HepG2 (cell line): ENCODE measurements at regions not wholly inside any gene's neighbourhood (a gene's known extent, or its start where the extent isn't known, plus 50 kb on each side); places are given as distances from the start of the nearest gene placed in this dataset.

Source experiments
- ATAC-seq: fragments of 200-7000 bp; cut with Tn5 transposase; 3 replicates; pipeline ENCODE4 v1.9.1; 2020; ENCODE audit warnings: mild to moderate bottlenecking, moderate library complexity
- BruUV-seq: library from RNA; stranded (reverse); fragments of 400-500 nt; replicated peaks from 2 replicates; lab custom pipeline; 2021; lab: Mats Ljungman, UMichigan
- CTCF ChIA-PET: fragments of 300-600 bp; formaldehyde crosslinking; extraction: SDS; loops from one replicate; lab custom pipeline; 2021; ENCODE audit warnings: low total read pairs, inconsistent platforms, low intra/inter-chr PET ratio; lab: Yijun Ruan, JAX
- POLR2A ChIA-PET: fragments of 350-600 bp; sonication (Branson Sonifier 250); formaldehyde crosslinking; loops from one replicate; lab custom pipeline; 2020; ENCODE audit warnings: antibody characterized with exemption, inconsistent platforms; lab: Yijun Ruan, JAX
- DNase-seq: peaks from one replicate; pipeline ENCODE4 v3.0.0-alpha.2; 2015; ENCODE audit warnings: low spot score
- FAIRE-seq: peaks from 3 replicates; lab custom pipeline; 2011; peaks lifted over from hg19 to GRCh38; lab: Jason Lieb, UNC
- H2AFZ ChIP-seq: one replicate; pipeline ENCODE4 v1.6.1; 2011; ENCODE audit warnings: low read length, inconsistent platforms
- H3K27ac ChIP-seq: fragments of 300-600 bp; 3 replicates; pipeline ENCODE4 v1.8.0; 2011; ENCODE audit warnings: mixed run types, mild to moderate bottlenecking, mixed read lengths, low read length, inconsistent platforms; ENCODE audit not compliant: insufficient read depth; ENCODE audit errors: extremely low read length
- H3K27me3 ChIP-seq, 2 experiments: fragments of 200-600 bp in 1 of 2; 2 replicates in 1 of 2; 3 replicates in 1 of 2; pipeline versions ENCODE4 v1.6.0 to v1.8.0; 2011; ENCODE audit warnings: low read length in 2 of 2, mild to moderate bottlenecking in 2 of 2, moderate library complexity in 2 of 2, inconsistent platforms in 1 of 2; ENCODE audit not compliant: insufficient read depth in 2 of 2, control insufficient read depth in 1 of 2
- H3K36me3 ChIP-seq, 2 experiments: fragments of 200-600 bp in 1 of 2; replicated peaks in 1 of 2; 2 replicates in 1 of 2; 3 replicates in 1 of 2; pipeline versions ENCODE4 v1.5.1 to v1.8.0; 2011; ENCODE audit warnings: low read length in 2 of 2, inconsistent platforms in 1 of 2; ENCODE audit not compliant: insufficient read depth in 2 of 2, control insufficient read depth in 1 of 2
- H3K4me1 ChIP-seq: 2 replicates; pipeline ENCODE4 v1.5.1; 2012; ENCODE audit warnings: low read length, inconsistent platforms; ENCODE audit not compliant: insufficient read depth
- H3K4me2 ChIP-seq: 2 replicates; pipeline ENCODE4 v1.6.0; 2011; ENCODE audit warnings: low read depth, low read length, inconsistent platforms
- H3K4me3 ChIP-seq, 3 experiments: fragments of 200-600 bp in 1 of 3; sonication (generic), shearing (Covaris generic) in 1 of 3; replicated peaks in 1 of 3; 2 replicates each; pipeline ENCODE4 v1.5.1; 2011 to 2016; ENCODE audit warnings: low read length in 3 of 3, inconsistent platforms in 2 of 3, low read depth in 2 of 3, mild to moderate bottlenecking in 2 of 3, control low read depth in 1 of 3, mixed read lengths in 1 of 3; ENCODE audit not compliant: insufficient read depth in 1 of 3
- H3K79me2 ChIP-seq: one replicate; pipeline ENCODE4 v1.6.1; 2011; ENCODE audit warnings: low read length, inconsistent platforms; ENCODE audit not compliant: insufficient read depth
- H3K9ac ChIP-seq: 2 replicates; pipeline ENCODE4 v1.6.0; 2011; ENCODE audit warnings: mild to moderate bottlenecking, low read depth, low read length, inconsistent platforms; ENCODE audit not compliant: insufficient read depth
- H3K9me3 ChIP-seq: 2 replicates; pipeline ENCODE4 v1.5.1; 2012; ENCODE audit warnings: mild to moderate bottlenecking, low read length
- H4K20me1 ChIP-seq: 2 replicates; pipeline ENCODE4 v1.6.0; 2011; ENCODE audit warnings: inconsistent platforms, mild to moderate bottlenecking, low read length, moderate library complexity; ENCODE audit not compliant: insufficient read depth
- ARNT ChIP-seq: fragments of 450-650 bp; IDR thresholded peaks from 2 replicates; pipeline ENCODE4 v1.6.1; 2017
- MEIS1 ChIP-seq: sonication (generic); formaldehyde crosslinking; IDR thresholded peaks from 2 replicates; pipeline ENCODE4 v1.9.0; 2021; ENCODE audit warnings: mild to moderate bottlenecking, missing genetic modification reagents, moderate library complexity, borderline replicate concordance
- NR2C2 ChIP-seq: sonication (generic); formaldehyde crosslinking; IDR thresholded peaks from 2 replicates; pipeline ENCODE4 v1.4.0; 2020; ENCODE audit warnings: missing genetic modification reagents, mild to moderate bottlenecking, moderate library complexity, borderline replicate concordance
- PCBP1 ChIP-seq: fragments of 200-400 bp; formaldehyde crosslinking; IDR thresholded peaks from 2 replicates; pipeline ENCODE4 v1.6.1; 2017; ENCODE audit warnings: mild to moderate bottlenecking, low read depth, low read length, borderline replicate concordance
- SOX13 ChIP-seq, 3 experiments: fragments of 450-650 bp in 1 of 3; sonication (generic) in 1 of 3; formaldehyde crosslinking in 1 of 3; IDR thresholded peaks in 2 of 3; conservative IDR thresholded peaks in 1 of 3; 2 replicates each; pipeline versions ENCODE4 v1.5.0 to v1.6.1; 2016 to 2020; ENCODE audit warnings: antibody characterized with exemption in 1 of 3, mild to moderate bottlenecking in 1 of 3, missing compliant biosample characterization in 1 of 3, missing genetic modification reagents in 1 of 3, moderate library complexity in 1 of 3
- TCF7L2 ChIP-seq: IDR thresholded peaks from 2 replicates; pipeline ENCODE4 v1.6.1; 2011; ENCODE audit warnings: mild to moderate bottlenecking, low read depth, low read length, moderate library complexity
- ZNF207 ChIP-seq: fragments of 450-650 bp; IDR thresholded peaks from 2 replicates; pipeline ENCODE4 v1.6.1; 2016; ENCODE audit warnings: antibody characterized with exemption, borderline replicate concordance
- WGBS: methylation state at CpG from one replicate; pipeline ENCODE4 v1.1.6; 2017; ENCODE audit warnings: low lambda C conversion rate; 5-methylcytosine and 5-hydroxymethylcytosine counted together
- in situ Hi-C: cut with HindIII; loops from 2 replicates; pipeline ENCODE4 v1.10.0; 2017; ENCODE audit warnings: low pct_unique_long_range_greater_than_20kb; ENCODE audit not compliant: extremely low pct_ligation_motif_present
- intact Hi-C: fragments of 100-400 bp; cut with micrococcal nuclease; formaldehyde crosslinking; loops from one replicate; pipeline ENCODE4 v1.10.0; 2022; ENCODE audit not compliant: unreplicated experiment
- TF ChIP-seq, protein P1 (sequence below): sonication (generic); formaldehyde crosslinking; IDR thresholded peaks from 2 replicates; pipeline ENCODE4 v1.4.0; 2020; ENCODE audit warnings: mild to moderate bottlenecking, missing genetic modification reagents, borderline replicate concordance
- TF ChIP-seq, protein P2 (sequence below): sonication (generic); formaldehyde crosslinking; IDR thresholded peaks from 2 replicates; pipeline ENCODE4 v1.8.0; 2022; ENCODE audit warnings: low read depth, missing genetic modification reagents
- TF ChIP-seq, protein P3 (sequence below): sonication (generic); formaldehyde crosslinking; IDR thresholded peaks from 2 replicates; pipeline ENCODE4 v1.4.0; 2020; ENCODE audit warnings: mild to moderate bottlenecking, missing genetic modification reagents
- TF ChIP-seq, protein P4 (sequence below): fragments of 450-650 bp; IDR thresholded peaks from 2 replicates; pipeline ENCODE4 v1.6.1; 2017; ENCODE audit warnings: mild to moderate bottlenecking

DNA sequence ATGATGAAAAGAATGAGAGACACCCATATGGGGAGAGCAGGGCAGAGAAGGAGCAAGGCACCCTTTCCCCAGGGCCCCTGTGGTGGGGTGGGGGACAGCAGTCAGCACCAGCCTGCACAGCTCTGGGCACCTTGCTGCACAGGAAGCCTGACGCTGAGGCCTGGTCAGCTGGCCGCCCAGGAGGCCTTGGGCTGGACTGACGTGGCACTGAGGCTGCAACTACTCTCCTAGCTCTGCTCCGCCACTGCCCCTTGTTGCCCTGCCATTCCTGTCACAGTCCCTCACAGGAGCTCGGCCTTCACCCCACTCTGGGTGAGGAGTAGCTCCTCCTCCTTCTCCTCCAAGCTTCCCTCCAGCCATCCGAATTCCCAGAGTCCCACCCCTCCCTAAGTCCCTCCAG lies 99.7 kb downstream of the CPN2 start (continued):
- TF ChIP-seq, protein P1, sequence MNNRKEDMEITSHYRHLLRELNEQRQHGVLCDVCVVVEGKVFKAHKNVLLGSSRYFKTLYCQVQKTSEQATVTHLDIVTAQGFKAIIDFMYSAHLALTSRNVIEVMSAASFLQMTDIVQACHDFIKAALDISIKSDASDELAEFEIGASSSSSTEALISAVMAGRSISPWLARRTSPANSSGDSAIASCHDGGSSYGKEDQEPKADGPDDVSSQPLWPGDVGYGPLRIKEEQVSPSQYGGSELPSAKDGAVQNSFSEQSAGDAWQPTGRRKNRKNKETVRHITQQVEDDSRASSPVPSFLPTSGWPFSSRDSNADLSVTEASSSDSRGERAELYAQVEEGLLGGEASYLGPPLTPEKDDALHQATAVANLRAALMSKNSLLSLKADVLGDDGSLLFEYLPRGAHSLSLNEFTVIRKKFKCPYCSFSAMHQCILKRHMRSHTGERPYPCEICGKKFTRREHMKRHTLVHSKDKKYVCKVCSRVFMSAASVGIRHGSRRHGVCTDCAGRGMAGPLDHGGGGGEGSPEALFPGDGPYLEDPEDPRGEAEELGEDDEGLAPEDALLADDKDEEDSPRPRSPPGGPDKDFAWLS (CRISPR knock-in tag) = no peak
- no peak for TF ChIP-seq NR2C2 (CRISPR knock-in tag)
- no peak for TF ChIP-seq MEIS1 (CRISPR knock-in tag)

- no peak overlapping the region for H2AFZ ChIP-seq
- no TSS peak for BruUV-seq
- ChIA-PET POLR2A (no interaction called here), CTCF (no interaction called here)
- peaks cover 5 to 57% of the 10 kb centered on the region in 2 experiments for H3K27me3 ChIP-seq
- no peaks in the 10 kb centered on the region for H4K20me1 ChIP-seq
- WGBS = 78% methylated on average over 17 of the region's 18 CpGs
- in situ Hi-C loops = no loop called here
- H3K4me1 ChIP-seq = peaks cover 53% of the 10 kb centered on the region
- no peak for DNase-seq
- H3K9ac ChIP-seq = no peak overlapping the region
- H3K27ac ChIP-seq = no peak overlapping the region
- H3K4me2 ChIP-seq = no peak overlapping the region
- H3K36me3 ChIP-seq = no peaks in the 10 kb centered on the region
- no peaks in the 10 kb centered on the region for H3K9me3 ChIP-seq
- no peak overlapping the region for H3K4me3 ChIP-seq
- intact Hi-C loops = no loop called here
- ATAC-seq = no peak
- H3K79me2 ChIP-seq = no peaks in the 10 kb centered on the region
- FAIRE-seq = no peak
- TF ChIP-seq TCF7L2 (no peak), ARNT (no peak), ZNF207 (no peak), PCBP1 (no peak), SOX13 (IDR thresholded peaks at IDR 0.05) (no peak), SOX13 (CRISPR knock-in tag; conservative IDR thresholded peaks at IDR 0.05 in 1 of 2, IDR thresholded peaks at IDR 0.05 in 1 of 2) (no peak)
- TF ChIP-seq, protein P2, sequence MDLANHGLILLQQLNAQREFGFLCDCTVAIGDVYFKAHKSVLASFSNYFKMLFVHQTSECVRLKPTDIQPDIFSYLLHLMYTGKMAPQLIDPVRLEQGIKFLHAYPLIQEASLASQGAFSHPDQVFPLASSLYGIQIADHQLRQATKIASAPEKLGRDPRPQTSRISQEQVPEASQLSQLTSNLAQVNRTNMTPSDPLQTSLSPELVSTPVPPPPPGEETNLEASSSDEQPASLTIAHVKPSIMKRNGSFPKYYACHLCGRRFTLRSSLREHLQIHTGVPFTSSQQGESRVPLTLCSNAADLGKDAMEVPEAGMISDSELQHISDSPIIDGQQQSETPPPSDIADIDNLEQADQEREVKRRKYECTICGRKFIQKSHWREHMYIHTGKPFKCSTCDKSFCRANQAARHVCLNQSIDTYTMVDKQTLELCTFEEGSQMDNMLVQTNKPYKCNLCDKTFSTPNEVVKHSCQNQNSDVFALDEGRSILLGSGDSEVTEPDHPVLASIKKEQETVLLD (CRISPR knock-in tag) = no peak
- TF ChIP-seq, protein P3, sequence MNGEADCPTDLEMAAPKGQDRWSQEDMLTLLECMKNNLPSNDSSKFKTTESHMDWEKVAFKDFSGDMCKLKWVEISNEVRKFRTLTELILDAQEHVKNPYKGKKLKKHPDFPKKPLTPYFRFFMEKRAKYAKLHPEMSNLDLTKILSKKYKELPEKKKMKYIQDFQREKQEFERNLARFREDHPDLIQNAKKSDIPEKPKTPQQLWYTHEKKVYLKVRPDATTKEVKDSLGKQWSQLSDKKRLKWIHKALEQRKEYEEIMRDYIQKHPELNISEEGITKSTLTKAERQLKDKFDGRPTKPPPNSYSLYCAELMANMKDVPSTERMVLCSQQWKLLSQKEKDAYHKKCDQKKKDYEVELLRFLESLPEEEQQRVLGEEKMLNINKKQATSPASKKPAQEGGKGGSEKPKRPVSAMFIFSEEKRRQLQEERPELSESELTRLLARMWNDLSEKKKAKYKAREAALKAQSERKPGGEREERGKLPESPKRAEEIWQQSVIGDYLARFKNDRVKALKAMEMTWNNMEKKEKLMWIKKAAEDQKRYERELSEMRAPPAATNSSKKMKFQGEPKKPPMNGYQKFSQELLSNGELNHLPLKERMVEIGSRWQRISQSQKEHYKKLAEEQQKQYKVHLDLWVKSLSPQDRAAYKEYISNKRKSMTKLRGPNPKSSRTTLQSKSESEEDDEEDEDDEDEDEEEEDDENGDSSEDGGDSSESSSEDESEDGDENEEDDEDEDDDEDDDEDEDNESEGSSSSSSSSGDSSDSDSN (CRISPR knock-in tag) = no peak
- TF ChIP-seq, protein P4, sequence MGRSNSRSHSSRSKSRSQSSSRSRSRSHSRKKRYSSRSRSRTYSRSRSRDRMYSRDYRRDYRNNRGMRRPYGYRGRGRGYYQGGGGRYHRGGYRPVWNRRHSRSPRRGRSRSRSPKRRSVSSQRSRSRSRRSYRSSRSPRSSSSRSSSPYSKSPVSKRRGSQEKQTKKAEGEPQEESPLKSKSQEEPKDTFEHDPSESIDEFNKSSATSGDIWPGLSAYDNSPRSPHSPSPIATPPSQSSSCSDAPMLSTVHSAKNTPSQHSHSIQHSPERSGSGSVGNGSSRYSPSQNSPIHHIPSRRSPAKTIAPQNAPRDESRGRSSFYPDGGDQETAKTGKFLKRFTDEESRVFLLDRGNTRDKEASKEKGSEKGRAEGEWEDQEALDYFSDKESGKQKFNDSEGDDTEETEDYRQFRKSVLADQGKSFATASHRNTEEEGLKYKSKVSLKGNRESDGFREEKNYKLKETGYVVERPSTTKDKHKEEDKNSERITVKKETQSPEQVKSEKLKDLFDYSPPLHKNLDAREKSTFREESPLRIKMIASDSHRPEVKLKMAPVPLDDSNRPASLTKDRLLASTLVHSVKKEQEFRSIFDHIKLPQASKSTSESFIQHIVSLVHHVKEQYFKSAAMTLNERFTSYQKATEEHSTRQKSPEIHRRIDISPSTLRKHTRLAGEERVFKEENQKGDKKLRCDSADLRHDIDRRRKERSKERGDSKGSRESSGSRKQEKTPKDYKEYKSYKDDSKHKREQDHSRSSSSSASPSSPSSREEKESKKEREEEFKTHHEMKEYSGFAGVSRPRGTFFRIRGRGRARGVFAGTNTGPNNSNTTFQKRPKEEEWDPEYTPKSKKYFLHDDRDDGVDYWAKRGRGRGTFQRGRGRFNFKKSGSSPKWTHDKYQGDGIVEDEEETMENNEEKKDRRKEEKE = no peak
Observed at GRCh38 chr3:194251891-194252560, 99.1 kb downstream of the CPN2 start.
